Neural crest cell (in vitro differentiated cells): ENCODE measurements at regions not wholly inside any gene's neighbourhood (a gene's known extent, or its start where the extent isn't known, plus 50 kb on each side); places are given as distances from the start of the nearest gene placed in this dataset.
A peak's percentile ranks its signal among the peaks of the same experiment; 100 is the strongest.
"Not testable (repeated sequence)": the region's sequence is repeated elsewhere in the genome, so short reads cannot be mapped to it uniquely, and the experiment has no call there.

Experiments used
- DNase-seq: peaks from one replicate; pipeline ENCODE4 v3.0.0; 2021; ENCODE audit warnings: low read depth, mixed read lengths, low spot score
- H3K27ac Mint-ChIP-seq: one replicate; pipeline ENCODE4 v1.8.0; 2021; ENCODE audit warnings: mild to moderate bottlenecking, mixed read lengths; ENCODE audit not compliant: unreplicated experiment
- H3K27me3 Mint-ChIP-seq: 2 replicates; pipeline ENCODE4 v1.8.0; 2021; ENCODE audit warnings: low read depth, mild to moderate bottlenecking, mixed read lengths
- H3K36me3 Mint-ChIP-seq: 2 replicates; pipeline ENCODE4 v1.8.0; 2021; ENCODE audit warnings: low read depth, mild to moderate bottlenecking, mixed read lengths
- H3K4me1 Mint-ChIP-seq: 2 replicates; pipeline ENCODE4 v1.8.0; 2021; ENCODE audit warnings: mixed read lengths
- H3K4me3 Mint-ChIP-seq: one replicate; pipeline ENCODE4 v1.8.0; 2021; ENCODE audit warnings: mild to moderate bottlenecking, mixed read lengths
- H3K9me3 Mint-ChIP-seq: 2 replicates; pipeline ENCODE4 v1.8.0; 2021; ENCODE audit warnings: mixed read lengths

DNA sequence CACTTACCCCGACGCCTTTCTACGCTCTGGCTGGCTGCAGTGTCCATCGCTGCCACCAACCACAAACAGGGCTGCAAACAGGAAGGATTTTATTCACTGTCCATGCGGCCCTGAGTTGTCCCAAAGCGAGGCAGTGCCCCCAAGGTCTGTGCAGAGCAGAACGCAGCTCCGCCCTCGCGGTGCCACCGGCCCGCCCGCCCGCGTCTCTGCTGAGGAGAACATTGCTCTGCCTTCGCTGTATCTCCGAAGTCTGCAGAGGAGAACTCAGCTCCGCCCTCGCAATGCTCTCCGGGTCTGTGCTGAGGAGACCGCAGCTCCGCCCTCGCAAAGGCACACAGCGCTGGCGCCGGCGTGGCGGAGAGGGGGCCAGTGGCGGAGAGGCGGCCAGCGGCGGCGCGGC, 645.1 kb downstream of the FAM72C start:
- peak; percentile 36 for DNase-seq

DNA sequence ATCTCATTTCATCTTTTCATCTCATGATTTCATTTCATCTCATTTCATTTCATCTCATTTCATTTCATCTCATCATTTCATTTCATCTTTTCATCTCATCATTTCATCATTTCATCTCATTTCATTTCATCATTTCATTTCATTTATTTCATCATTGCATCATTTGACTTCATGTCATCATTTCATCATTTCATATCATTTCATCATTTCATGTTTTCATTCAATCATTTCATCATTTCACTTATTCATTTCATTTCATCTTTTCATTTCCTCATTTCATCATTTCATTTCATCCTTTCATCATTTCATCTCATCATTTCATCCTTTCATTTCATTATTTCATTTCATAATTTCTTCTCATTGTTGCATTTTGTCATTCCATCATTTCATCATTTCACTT, 660.6 kb downstream of the FAM72C start:
- not testable (repeated sequence) for H3K36me3 Mint-ChIP-seq, H3K4me3 Mint-ChIP-seq, DNase-seq, H3K27ac Mint-ChIP-seq, H3K4me1 Mint-ChIP-seq
- Mint-ChIP-seq H3K27me3 (peaks cover 11% of the 10 kb centered on the region), H3K9me3 (peaks cover 12% of the 10 kb centered on the region)

More for the DNA sequence above, 645.1 kb downstream of the FAM72C start:
- H3K4me1 Mint-ChIP-seq, H3K36me3 Mint-ChIP-seq, H3K4me3 Mint-ChIP-seq, H3K27ac Mint-ChIP-seq, H3K9me3 Mint-ChIP-seq, H3K27me3 Mint-ChIP-seq: not testable (repeated sequence)
